Calu3 (cell line): ENCODE measurements at regions not wholly inside any gene's neighbourhood (a gene's known extent, or its start where the extent isn't known, plus 50 kb on each side); places are given as distances from the start of the nearest gene placed in this dataset.

Experiments used
- BruUV-seq: library from RNA; stranded (reverse); fragments of 400-500 nt; replicated peaks from 2 replicates; lab custom pipeline; 2021; lab: Mats Ljungman, UMichigan
- CTCF ChIA-PET: fragments of 300-600 bp; sonication (Branson Sonifier 250); formaldehyde crosslinking; loops from one replicate; lab custom pipeline; 2022; ENCODE audit warnings: antibody characterized with exemption; lab: Charles Lee
- DNase-seq: peaks from one replicate; pipeline ENCODE4 v3.0.0; 2022
- H3K27ac Mint-ChIP-seq: one replicate; pipeline ENCODE4 v1.8.0; 2022; ENCODE audit warnings: mixed read lengths; ENCODE audit not compliant: unreplicated experiment
- H3K27me3 Mint-ChIP-seq: one replicate; pipeline ENCODE4 v1.8.0; 2022; ENCODE audit warnings: mixed read lengths; ENCODE audit not compliant: unreplicated experiment
- H3K36me3 Mint-ChIP-seq: one replicate; pipeline ENCODE4 v1.8.0; 2022; ENCODE audit warnings: mild to moderate bottlenecking, moderate library complexity, mixed read lengths; ENCODE audit not compliant: insufficient read depth, unreplicated experiment
- H3K4me1 Mint-ChIP-seq: one replicate; pipeline ENCODE4 v1.8.0; 2022; ENCODE audit warnings: mild to moderate bottlenecking, low read depth, mixed read lengths; ENCODE audit not compliant: unreplicated experiment
- H3K4me3 Mint-ChIP-seq: one replicate; pipeline ENCODE4 v1.8.0; 2022; ENCODE audit warnings: mild to moderate bottlenecking, low read depth, moderate library complexity, mixed read lengths; ENCODE audit not compliant: unreplicated experiment
- H3K9me3 Mint-ChIP-seq: one replicate; pipeline ENCODE4 v1.8.0; 2022; ENCODE audit warnings: low read depth, mixed read lengths; ENCODE audit not compliant: unreplicated experiment
- CTCF ChIP-seq: fragments of 200-600 bp; IDR thresholded peaks from one replicate; pipeline ENCODE4 v1.8.0; 2022; ENCODE audit warnings: antibody characterized with exemption; ENCODE audit not compliant: unreplicated experiment
- intact Hi-C: fragments of 100-400 bp; cut with micrococcal nuclease; formaldehyde crosslinking; loops from one replicate; pipeline ENCODE4 v1.10.0; 2022; ENCODE audit not compliant: unreplicated experiment

DNA sequence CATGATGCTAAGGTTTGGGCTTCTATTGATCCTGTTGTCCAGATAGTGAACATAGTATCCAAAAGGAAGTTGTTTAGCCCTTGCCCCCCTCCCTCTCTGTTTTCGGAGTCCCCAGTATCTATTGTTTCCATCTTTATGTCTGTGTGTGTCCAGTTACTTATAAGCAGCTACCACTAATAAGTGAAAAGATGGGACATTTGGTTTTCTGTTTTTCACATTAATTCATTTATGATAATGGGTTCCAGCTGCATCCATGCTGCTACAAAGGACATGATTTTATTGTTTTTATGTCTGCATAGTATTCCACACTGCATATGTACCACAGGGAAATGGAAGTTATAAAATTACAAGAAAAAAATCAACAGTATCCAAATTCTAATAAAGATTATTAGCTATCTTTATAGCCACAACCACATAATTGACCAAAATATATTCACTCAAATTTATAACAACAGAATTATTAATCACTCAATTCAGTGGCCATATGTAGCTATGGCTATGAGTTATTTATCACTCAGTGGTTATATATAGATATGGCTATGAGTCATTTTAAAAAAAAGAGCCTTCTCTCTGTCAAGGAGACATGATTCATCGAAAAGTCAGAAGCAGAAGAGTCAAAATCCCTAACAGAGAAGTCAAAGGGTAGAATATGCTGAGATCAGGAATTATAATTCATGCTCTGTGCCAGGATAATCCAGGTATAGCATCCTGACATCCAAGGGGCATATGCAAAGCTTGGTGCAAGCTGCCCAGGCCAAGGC, 367.5 kb downstream of the DEPDC1B start:
- BruUV-seq = no TSS peak
- no peaks in the 10 kb centered on the region for H3K9me3 Mint-ChIP-seq
- intact Hi-C loops = no loop called here
- no peaks in the 10 kb centered on the region for H3K36me3 Mint-ChIP-seq
- CTCF ChIA-PET = interaction anchor here (0.8 kb wide), 1 partner anchor 18 kb away, joined by 3 read pairs; no protein-coding TSS in a partner anchor
- H3K27ac Mint-ChIP-seq = no peak overlapping the region
- H3K27me3 Mint-ChIP-seq = peaks cover 17% of the 10 kb centered on the region
- no peak for TF ChIP-seq CTCF
- H3K4me1 Mint-ChIP-seq = no peaks in the 10 kb centered on the region
- H3K4me3 Mint-ChIP-seq = no peak overlapping the region
- DNase-seq = no peak

GRCh38 chr5:60330236-60330635, 369.7 kb downstream of the DEPDC1B start:
- Mint-ChIP-seq H3K27ac (no peak overlapping the region), H3K9me3 (no peaks in the 10 kb centered on the region), H3K36me3 (no peaks in the 10 kb centered on the region), H3K4me1 (no peaks in the 10 kb centered on the region), H3K4me3 (no peak overlapping the region), H3K27me3 (peaks cover 17% of the 10 kb centered on the region)
- no TSS peak for BruUV-seq
- CTCF ChIA-PET = no interaction called here
- intact Hi-C loops = no loop called here
- no peak for TF ChIP-seq CTCF
- no peak for DNase-seq

- no peak for TF ChIP-seq CTCF
- no TSS peak for BruUV-seq
- intact Hi-C loops = no loop called here
Observed at GRCh38 chr5:60325870-60326269, 374.1 kb downstream of the DEPDC1B start.

DNA sequence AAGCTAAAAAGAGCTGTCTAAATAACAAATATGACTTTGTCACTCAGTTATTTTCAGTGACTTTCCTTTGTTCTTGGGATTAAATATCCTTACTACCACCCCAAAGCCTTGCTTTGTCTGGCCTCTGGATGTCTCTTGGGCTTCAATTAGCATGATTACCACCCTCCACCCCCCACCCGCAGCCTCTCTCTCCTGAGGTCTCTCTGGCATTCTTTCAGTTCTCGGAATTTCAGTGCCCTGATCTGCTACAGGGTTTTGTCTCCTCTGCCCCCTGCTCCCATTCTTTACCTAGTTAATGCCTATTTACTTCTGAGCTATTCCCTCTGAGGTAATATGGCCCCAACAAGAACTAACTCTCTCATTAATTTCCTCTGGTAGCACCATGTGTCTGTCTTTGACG, 376.4 kb downstream of the DEPDC1B start:
- H3K4me3 Mint-ChIP-seq = no peak overlapping the region
- no peak overlapping the region for H3K27ac Mint-ChIP-seq
- H3K27me3 Mint-ChIP-seq = peaks cover 31% of the 10 kb centered on the region
- H3K9me3 Mint-ChIP-seq = peaks cover 12% of the 10 kb centered on the region
- intact Hi-C loops = no loop called here
- no peaks in the 10 kb centered on the region for H3K36me3 Mint-ChIP-seq
- no peaks in the 10 kb centered on the region for H3K4me1 Mint-ChIP-seq
- no peak for TF ChIP-seq CTCF
- DNase-seq = no peak
- BruUV-seq = no TSS peak
- CTCF ChIA-PET = no interaction called here

More at GRCh38 chr5:60325870-60326269, 374.1 kb downstream of the DEPDC1B start:
- DNase-seq = no peak
- Mint-ChIP-seq H3K36me3 (no peaks in the 10 kb centered on the region), H3K27ac (no peak overlapping the region), H3K27me3 (peaks cover 38% of the 10 kb centered on the region), H3K4me1 (no peaks in the 10 kb centered on the region), H3K9me3 (peaks cover 7% of the 10 kb centered on the region), H3K4me3 (no peak overlapping the region)
- CTCF ChIA-PET = no interaction called here
